A673 (cell line): ENCODE measurements at regions not wholly inside any gene's neighbourhood (a gene's known extent, or its start where the extent isn't known, plus 50 kb on each side); places are given as distances from the start of the nearest gene placed in this dataset.
"Not testable (repeated sequence)": the region's sequence is repeated elsewhere in the genome, so short reads cannot be mapped to it uniquely, and the experiment has no call there.

Experiments used
- CTCF ChIP-seq: fragments of 300-800, 200-600 bp; sonication (generic); conservative IDR thresholded peaks from 2 replicates; pipeline ENCODE4 v1.5.1; 2017; ENCODE audit warnings: low read depth, mild to moderate bottlenecking, antibody characterized with exemption, low read length, moderate library complexity, mixed read lengths
- EZH2 ChIP-seq: fragments of 200-600 bp; sonication (generic); IDR thresholded peaks from 2 replicates; pipeline ENCODE4 v1.6.1; 2017; ENCODE audit warnings: borderline replicate concordance, low read depth, mild to moderate bottlenecking, mixed read lengths, antibody characterized with exemption, low read length; ENCODE audit not compliant: poor library complexity, severe bottlenecking

- not testable (repeated sequence) for TF ChIP-seq EZH2, CTCF
These were observed 149.4 kb upstream of the PGRMC2 start for GRCh38 chr4:128437023-128437422.
